HepG2 (cell line): ENCODE measurements at regions not wholly inside any gene's neighbourhood (a gene's known extent, or its start where the extent isn't known, plus 50 kb on each side); places are given as distances from the start of the nearest gene placed in this dataset.
A peak's percentile ranks its signal among the peaks of the same experiment; 100 is the strongest.

Source experiments
- EZH2 ChIP-seq: conservative IDR thresholded peaks from 2 replicates; pipeline ENCODE4 v1.6.1; 2012; ENCODE audit warnings: mild to moderate bottlenecking, low read depth, low read length, moderate library complexity
- GLI4 ChIP-seq: sonication (generic); formaldehyde crosslinking; IDR thresholded peaks from 2 replicates; pipeline ENCODE4 v1.5.1; 2020; ENCODE audit warnings: missing genetic modification reagents, mild to moderate bottlenecking, moderate library complexity, borderline replicate concordance
- MED8 ChIP-seq: sonication (generic); formaldehyde crosslinking; IDR thresholded peaks from 2 replicates; pipeline ENCODE4 v1.8.1; 2023; ENCODE audit warnings: mild to moderate bottlenecking, missing genetic modification reagents; ENCODE audit not compliant: insufficient replicate concordance
- NFE2L2 ChIP-seq: fragments of 150-350 bp; IDR thresholded peaks from 2 replicates; pipeline ENCODE4 v1.6.1; 2014; ENCODE audit warnings: low read length
- RERE ChIP-seq: IDR thresholded peaks from 2 replicates; pipeline ENCODE4 v1.6.1; 2016; ENCODE audit warnings: low read depth, missing genetic modification reagents, missing compliant biosample characterization
- SKI ChIP-seq: fragments of 450-650 bp; IDR thresholded peaks from one replicate; pipeline ENCODE4 v1.6.1; 2018; ENCODE audit warnings: mild to moderate bottlenecking; ENCODE audit not compliant: partially characterized antibody
- SP5 ChIP-seq: IDR thresholded peaks from 2 replicates; pipeline ENCODE4 v1.6.1; 2016; ENCODE audit warnings: low read depth, borderline replicate concordance
- THRA ChIP-seq: sonication (generic); formaldehyde crosslinking; IDR thresholded peaks from 2 replicates; pipeline ENCODE4 v1.4.0; 2020; ENCODE audit warnings: missing genetic modification reagents, borderline replicate concordance
- ZBTB49 ChIP-seq: sonication (generic); formaldehyde crosslinking; IDR thresholded peaks from 2 replicates; pipeline ENCODE4 v1.4.0; 2020; ENCODE audit warnings: missing genetic modification reagents, borderline replicate concordance
- ZIK1 ChIP-seq: sonication (generic); formaldehyde crosslinking; IDR thresholded peaks from 2 replicates; pipeline ENCODE4 v1.5.0; 2020; ENCODE audit warnings: mild to moderate bottlenecking, low read depth, missing genetic modification reagents, borderline replicate concordance
- ZNF235 ChIP-seq: sonication (generic); formaldehyde crosslinking; IDR thresholded peaks from 2 replicates; pipeline ENCODE4 v1.8.1; 2023; ENCODE audit warnings: mild to moderate bottlenecking, missing genetic modification reagents, borderline replicate concordance
- ZNF292 ChIP-seq: sonication (generic); formaldehyde crosslinking; IDR thresholded peaks from 2 replicates; pipeline ENCODE4 v1.8.1; 2022; ENCODE audit warnings: mild to moderate bottlenecking, low read depth, missing genetic modification reagents, borderline replicate concordance
- ZNF644 ChIP-seq: IDR thresholded peaks from 2 replicates; pipeline ENCODE4 v1.6.1; 2016; ENCODE audit warnings: low read depth
- TF ChIP-seq, protein P1 (sequence below): sonication (generic); formaldehyde crosslinking; IDR thresholded peaks from 2 replicates; pipeline ENCODE4 v1.4.0; 2020; ENCODE audit warnings: missing genetic modification reagents, borderline replicate concordance

GRCh38 chr10:3398825-3399646 is 226.5 kb upstream of the PITRM1 start (continued):
- TF ChIP-seq, protein P1, sequence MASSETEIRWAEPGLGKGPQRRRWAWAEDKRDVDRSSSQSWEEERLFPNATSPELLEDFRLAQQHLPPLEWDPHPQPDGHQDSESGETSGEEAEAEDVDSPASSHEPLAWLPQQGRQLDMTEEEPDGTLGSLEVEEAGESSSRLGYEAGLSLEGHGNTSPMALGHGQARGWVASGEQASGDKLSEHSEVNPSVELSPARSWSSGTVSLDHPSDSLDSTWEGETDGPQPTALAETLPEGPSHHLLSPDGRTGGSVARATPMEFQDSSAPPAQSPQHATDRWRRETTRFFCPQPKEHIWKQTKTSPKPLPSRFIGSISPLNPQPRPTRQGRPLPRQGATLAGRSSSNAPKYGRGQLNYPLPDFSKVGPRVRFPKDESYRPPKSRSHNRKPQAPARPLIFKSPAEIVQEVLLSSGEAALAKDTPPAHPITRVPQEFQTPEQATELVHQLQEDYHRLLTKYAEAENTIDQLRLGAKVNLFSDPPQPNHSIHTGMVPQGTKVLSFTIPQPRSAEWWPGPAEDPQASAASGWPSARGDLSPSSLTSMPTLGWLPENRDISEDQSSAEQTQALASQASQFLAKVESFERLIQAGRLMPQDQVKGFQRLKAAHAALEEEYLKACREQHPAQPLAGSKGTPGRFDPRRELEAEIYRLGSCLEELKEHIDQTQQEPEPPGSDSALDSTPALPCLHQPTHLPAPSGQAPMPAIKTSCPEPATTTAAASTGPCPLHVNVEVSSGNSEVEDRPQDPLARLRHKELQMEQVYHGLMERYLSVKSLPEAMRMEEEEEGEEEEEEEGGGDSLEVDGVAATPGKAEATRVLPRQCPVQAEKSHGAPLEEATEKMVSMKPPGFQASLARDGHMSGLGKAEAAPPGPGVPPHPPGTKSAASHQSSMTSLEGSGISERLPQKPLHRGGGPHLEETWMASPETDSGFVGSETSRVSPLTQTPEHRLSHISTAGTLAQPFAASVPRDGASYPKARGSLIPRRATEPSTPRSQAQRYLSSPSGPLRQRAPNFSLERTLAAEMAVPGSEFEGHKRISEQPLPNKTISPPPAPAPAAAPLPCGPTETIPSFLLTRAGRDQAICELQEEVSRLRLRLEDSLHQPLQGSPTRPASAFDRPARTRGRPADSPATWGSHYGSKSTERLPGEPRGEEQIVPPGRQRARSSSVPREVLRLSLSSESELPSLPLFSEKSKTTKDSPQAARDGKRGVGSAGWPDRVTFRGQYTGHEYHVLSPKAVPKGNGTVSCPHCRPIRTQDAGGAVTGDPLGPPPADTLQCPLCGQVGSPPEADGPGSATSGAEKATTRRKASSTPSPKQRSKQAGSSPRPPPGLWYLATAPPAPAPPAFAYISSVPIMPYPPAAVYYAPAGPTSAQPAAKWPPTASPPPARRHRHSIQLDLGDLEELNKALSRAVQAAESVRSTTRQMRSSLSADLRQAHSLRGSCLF (CRISPR knock-in tag) = no peak
- TF ChIP-seq SP5 (CRISPR knock-in tag) (peak; percentile 80), RERE (CRISPR knock-in tag) (no peak), ZNF292 (CRISPR knock-in tag) (peak; percentile 70; the same call in 1 of the 2 replicates), GLI4 (CRISPR knock-in tag) (no peak), ZNF235 (CRISPR knock-in tag) (no peak), NFE2L2 (no peak), EZH2 (no peak), ZBTB49 (CRISPR knock-in tag) (no peak), MED8 (CRISPR knock-in tag) (no peak), THRA (CRISPR knock-in tag) (no peak), ZIK1 (CRISPR knock-in tag) (no peak), SKI (no peak), ZNF644 (0 out of 2 replicates have a peak, but pooled peaks have one; percentile 22)
